ENCODE measurements at regions not wholly inside any gene's neighbourhood (a gene's known extent, or its start where the extent isn't known, plus 50 kb on each side); places are given as distances from the start of the nearest gene placed in this dataset.

GRCh38 chr5:129377504-129377903 lies 82.6 kb upstream of the ADAMTS19 start:
- TF ChIP-seq POLR2AphosphoS5 (IDR thresholded peaks at IDR 0.05; ENCODE audit: low read depth, low read length): no peak
- TF ChIP-seq REST (IDR thresholded peaks at IDR 0.05; ENCODE audit: insufficient read depth in 1 of 2, low read depth in 2 of 2, low read length in 2 of 2): no peak
- TF ChIP-seq FOXP2 (optimal IDR thresholded peaks at IDR 0.05; ENCODE audit: borderline replicate concordance, extremely low read depth, extremely low read length, insufficient read depth): no peak
- TF ChIP-seq TAF1 (IDR thresholded peaks at IDR 0.05; ENCODE audit: borderline replicate concordance, insufficient read depth, low read length): no peak
- no peak for TF ChIP-seq SIN3A (IDR thresholded peaks at IDR 0.05; ENCODE audit: borderline replicate concordance, insufficient read depth, low read length)

GRCh38 chr5:129378961-129379360 lies 81.1 kb upstream of the ADAMTS19 start:
- no peak for TF ChIP-seq REST (IDR thresholded peaks at IDR 0.05; ENCODE audit: insufficient read depth in 1 of 2, low read depth in 2 of 2, low read length in 2 of 2)
- TF ChIP-seq FOXP2 (optimal IDR thresholded peaks at IDR 0.05; ENCODE audit: borderline replicate concordance, extremely low read depth, extremely low read length, insufficient read depth): no peak
- no peak for TF ChIP-seq SIN3A (IDR thresholded peaks at IDR 0.05; ENCODE audit: borderline replicate concordance, insufficient read depth, low read length)
- TF ChIP-seq TAF1 (IDR thresholded peaks at IDR 0.05; ENCODE audit: borderline replicate concordance, insufficient read depth, low read length): no peak

- TF ChIP-seq FOXP2 (optimal IDR thresholded peaks at IDR 0.05; ENCODE audit: borderline replicate concordance, extremely low read depth, extremely low read length, insufficient read depth): peak; percentile 39
- TF ChIP-seq TAF1 (IDR thresholded peaks at IDR 0.05; ENCODE audit: borderline replicate concordance, insufficient read depth, low read length): no peak
These were observed 80.7 kb upstream of the ADAMTS19 start for GRCh38 chr5:129379406-129379805.

DNA sequence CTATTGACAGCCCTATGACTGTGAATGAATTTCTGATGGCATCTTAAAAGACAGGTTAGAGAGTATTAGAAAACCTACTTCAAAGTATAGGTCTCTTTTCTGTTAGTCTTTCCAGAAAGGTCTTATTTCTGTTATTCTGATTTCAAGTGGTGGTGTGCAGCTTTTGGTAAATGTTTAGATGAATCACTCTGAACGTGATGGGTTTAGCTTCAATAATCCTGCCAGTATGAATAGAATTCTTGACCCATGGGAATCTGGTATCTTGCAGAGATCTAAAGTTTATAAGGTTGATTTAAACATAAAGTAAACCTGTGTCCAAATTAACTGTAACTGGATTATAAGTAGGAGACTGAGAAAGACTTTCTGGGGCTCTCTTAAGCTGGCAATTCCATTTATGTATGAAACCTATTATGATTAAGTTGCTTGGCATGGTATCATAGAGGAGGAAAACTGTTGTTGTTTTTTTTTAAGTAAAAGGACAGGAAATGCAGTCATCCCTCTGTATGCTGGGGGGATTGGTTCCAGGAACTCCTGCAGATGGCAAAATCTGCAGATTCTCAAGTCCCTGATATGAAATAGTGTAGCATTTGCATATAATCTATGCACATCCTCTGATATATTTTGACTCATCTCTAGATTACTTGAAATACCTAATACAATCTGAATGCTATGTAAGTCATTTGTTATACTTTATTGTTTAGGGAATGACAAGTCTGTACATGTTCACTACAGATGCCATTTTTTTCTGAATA lies 77.0 kb upstream of the ADAMTS19 start:
- no peak for TF ChIP-seq FOXP2 (optimal IDR thresholded peaks at IDR 0.05; ENCODE audit: borderline replicate concordance, extremely low read depth, extremely low read length, insufficient read depth)

GRCh38 chr5:129384193-129384592 lies 75.9 kb upstream of the ADAMTS19 start:
- TF ChIP-seq SIN3A (IDR thresholded peaks at IDR 0.05; ENCODE audit: borderline replicate concordance, insufficient read depth, low read length) (no peak), TAF1 (IDR thresholded peaks at IDR 0.05; ENCODE audit: borderline replicate concordance, insufficient read depth, low read length) (no peak), FOXP2 (optimal IDR thresholded peaks at IDR 0.05; ENCODE audit: borderline replicate concordance, extremely low read depth, extremely low read length, insufficient read depth) (no peak), POLR2AphosphoS5 (IDR thresholded peaks at IDR 0.05; ENCODE audit: low read depth, low read length) (no peak), REST (IDR thresholded peaks at IDR 0.05; ENCODE audit: insufficient read depth in 1 of 2, low read depth in 2 of 2, low read length in 2 of 2) (no peak)

GRCh38 chr5:129384736-129385135 lies 75.4 kb upstream of the ADAMTS19 start:
- no peak for TF ChIP-seq SIN3A (IDR thresholded peaks at IDR 0.05; ENCODE audit: borderline replicate concordance, insufficient read depth, low read length)
- no peak for TF ChIP-seq TAF1 (IDR thresholded peaks at IDR 0.05; ENCODE audit: borderline replicate concordance, insufficient read depth, low read length)
- TF ChIP-seq FOXP2 (optimal IDR thresholded peaks at IDR 0.05; ENCODE audit: borderline replicate concordance, extremely low read depth, extremely low read length, insufficient read depth): peak; percentile 30
- TF ChIP-seq REST (IDR thresholded peaks at IDR 0.05; ENCODE audit: insufficient read depth in 1 of 2, low read depth in 2 of 2, low read length in 2 of 2): no peak
- no peak for TF ChIP-seq POLR2AphosphoS5 (IDR thresholded peaks at IDR 0.05; ENCODE audit: low read depth, low read length)
